ENCODE measurements at regions not wholly inside any gene's neighbourhood (a gene's known extent, or its start where the extent isn't known, plus 50 kb on each side); places are given as distances from the start of the nearest gene placed in this dataset.

DNA sequence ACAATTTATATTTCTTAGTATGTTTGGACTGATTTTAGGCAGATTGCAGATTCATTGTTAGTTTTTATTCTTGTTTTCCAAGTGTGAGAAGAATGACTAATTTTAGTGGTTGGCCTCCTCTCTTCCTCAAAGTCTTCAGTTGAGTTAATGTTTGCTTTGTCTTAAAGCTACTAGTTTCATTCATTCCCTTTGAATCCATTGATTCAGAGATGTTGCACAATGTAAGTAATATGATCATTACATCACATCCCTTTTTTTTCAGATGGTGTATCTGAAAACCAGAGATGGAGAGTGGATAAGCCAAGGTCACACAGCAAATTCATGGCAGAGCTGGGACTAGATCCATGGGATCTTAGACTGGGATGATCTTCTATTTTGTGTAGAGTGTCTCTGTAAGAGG lies 577.5 kb downstream of the BCL11B start:
- DNase-seq (ENCODE audit: low spot score): no peak

- DNase-seq (ENCODE audit: low spot score): no peak
Measured at GRCh38 chr14:98695809-98696208, 576.2 kb downstream of the BCL11B start.

GRCh38 chr14:98698341-98698740 lies 573.7 kb downstream of the BCL11B start:
- no peak for DNase-seq (ENCODE audit: low spot score)

- DNase-seq (ENCODE audit: low spot score): no peak
Measured at GRCh38 chr14:98700748-98701147, 571.2 kb downstream of the BCL11B start.

DNA sequence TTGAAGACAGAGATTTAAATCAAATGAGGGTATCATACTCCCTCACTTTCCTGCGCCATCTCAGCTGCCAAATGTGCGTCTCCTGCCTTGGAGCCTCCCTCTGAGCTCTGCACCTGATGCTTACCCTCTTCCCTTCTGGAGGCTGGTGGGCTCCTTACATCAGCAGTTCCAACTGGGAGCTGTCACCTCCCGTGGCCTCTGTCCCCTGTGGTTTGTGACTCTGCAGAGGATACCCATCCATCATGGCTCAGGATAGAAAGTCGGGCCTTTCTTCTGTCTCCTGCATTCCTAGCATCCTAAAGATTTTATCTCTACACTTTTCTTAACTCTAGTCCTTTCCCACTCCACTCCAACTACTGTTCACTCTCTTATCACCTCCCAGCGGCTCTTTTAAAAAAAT lies 570.6 kb downstream of the BCL11B start:
- DNase-seq (ENCODE audit: low spot score): no peak

- no peak for DNase-seq (ENCODE audit: low spot score)
Measured at GRCh38 chr14:98704441-98704840, 567.6 kb downstream of the BCL11B start.

- DNase-seq (ENCODE audit: low spot score): no peak
Measured at GRCh38 chr14:98705871-98706300, 566.1 kb downstream of the BCL11B start.

GRCh38 chr14:98707522-98707921 lies 564.5 kb downstream of the BCL11B start:
- no peak for DNase-seq (ENCODE audit: low spot score)

GRCh38 chr14:98708555-98708954 lies 563.4 kb downstream of the BCL11B start:
- DNase-seq (ENCODE audit: low spot score): no peak

- DNase-seq (ENCODE audit: low spot score): peak; percentile 27
Measured at GRCh38 chr14:98711453-98711852, 560.5 kb downstream of the BCL11B start.

DNA sequence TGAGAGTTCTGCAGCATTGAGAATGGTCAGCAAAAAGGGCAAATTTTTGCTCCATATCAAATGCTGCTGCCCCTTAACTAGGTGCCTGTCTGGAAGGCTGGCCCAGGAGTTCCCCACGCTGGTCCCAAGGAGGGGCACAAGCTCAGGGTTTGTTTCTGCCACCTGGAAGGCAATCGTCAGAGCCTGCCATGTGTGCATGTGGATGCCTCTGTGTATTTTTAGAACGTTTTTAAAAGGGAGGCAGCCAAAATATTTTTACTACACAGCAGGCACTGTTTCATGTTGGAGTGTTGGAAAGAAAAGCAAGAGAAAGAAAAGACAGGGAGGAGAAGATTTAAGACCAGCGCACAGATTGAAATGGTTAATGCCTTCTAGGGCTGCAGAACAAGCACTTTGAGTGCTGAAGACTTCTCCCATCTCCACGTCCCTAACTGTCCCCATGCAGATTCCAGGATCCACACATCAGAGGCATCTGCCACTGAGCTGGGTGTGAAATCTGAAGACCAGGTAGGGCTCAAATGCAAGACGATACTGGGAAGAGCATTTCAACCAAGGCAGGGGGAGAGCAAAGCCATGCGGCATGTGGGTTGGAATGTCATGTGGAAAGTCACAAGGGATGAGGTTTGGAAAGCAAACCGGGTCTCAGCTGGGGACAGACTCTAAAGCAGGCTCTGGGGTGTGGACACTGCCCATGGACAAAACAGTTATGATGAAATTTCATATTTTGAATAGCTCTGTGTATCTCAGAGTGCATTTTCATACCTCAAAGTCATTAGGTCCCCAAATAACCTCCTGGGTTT lies 557.2 kb downstream of the BCL11B start:
- no peak for DNase-seq (ENCODE audit: low spot score)

GRCh38 chr14:98716133-98716532 lies 555.9 kb downstream of the BCL11B start:
- DNase-seq (ENCODE audit: low spot score): no peak

- no peak for DNase-seq (ENCODE audit: low spot score)
Measured at GRCh38 chr14:98721061-98721460, 550.9 kb downstream of the BCL11B start.

- DNase-seq (ENCODE audit: low spot score): no peak
Measured at GRCh38 chr14:98724734-98725133, 547.3 kb downstream of the BCL11B start.

- DNase-seq (ENCODE audit: low spot score): no peak
Measured at GRCh38 chr14:98725191-98725590, 546.8 kb downstream of the BCL11B start.

- DNase-seq (ENCODE audit: low spot score): no peak
Measured at GRCh38 chr14:98725676-98726075, 546.3 kb downstream of the BCL11B start.

- DNase-seq (ENCODE audit: low spot score): no peak
Measured at GRCh38 chr14:98726585-98727405, 545.2 kb downstream of the BCL11B start.

- DNase-seq (ENCODE audit: low spot score): no peak
Measured at GRCh38 chr14:98728024-98728423, 544.0 kb downstream of the BCL11B start.

- DNase-seq (ENCODE audit: low spot score): no peak
Measured at GRCh38 chr14:98728836-98729235, 543.2 kb downstream of the BCL11B start.

GRCh38 chr14:98731286-98731685 lies 540.7 kb downstream of the BCL11B start:
- DNase-seq (ENCODE audit: low spot score): no peak

DNA sequence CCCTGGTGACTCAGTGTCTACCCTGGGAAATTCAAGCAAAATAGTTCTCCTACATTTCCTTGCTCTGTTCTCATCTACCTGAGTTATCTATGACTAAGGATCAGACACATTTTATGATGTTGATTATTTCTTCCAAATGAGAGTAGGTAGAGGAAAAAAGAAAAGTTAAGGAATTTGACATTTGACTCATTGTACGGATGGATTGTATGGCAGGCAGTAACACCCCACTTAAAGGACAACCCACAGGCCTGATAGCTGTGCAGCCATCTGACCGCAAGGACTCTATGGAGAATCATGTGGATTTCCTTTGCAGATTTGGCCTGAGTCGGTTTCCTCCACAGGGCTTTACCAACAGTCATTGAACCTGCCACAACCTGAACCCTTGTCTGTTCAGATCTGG lies 540.3 kb downstream of the BCL11B start:
- no peak for DNase-seq (ENCODE audit: low spot score)

- no peak for DNase-seq (ENCODE audit: low spot score)
Measured at GRCh38 chr14:98733536-98733935, 538.5 kb downstream of the BCL11B start.

GRCh38 chr14:98736701-98737338 lies 535.2 kb downstream of the BCL11B start:
- DNase-seq (ENCODE audit: low spot score): no peak
